ENCODE measurements at regions not wholly inside any gene's neighbourhood (a gene's known extent, or its start where the extent isn't known, plus 50 kb on each side); places are given as distances from the start of the nearest gene placed in this dataset.

- TF ChIP-seq JUND (IDR thresholded peaks at IDR 0.05; ENCODE audit: low read depth): no peak
- in situ Hi-C loops (cut with HindIII; ENCODE audit: low pct_unique_long_range_greater_than_20kb, low sequenced_read_pairs): no loop called here
- DNase-seq (ENCODE audit: low read depth in 1 of 2, low spot score in 1 of 2): no peak
Observed at GRCh38 chr6:44500074-44500473, 112.6 kb downstream of the CDC5L start.

GRCh38 chr6:44503471-44503870, 116.0 kb downstream of the CDC5L start:
- DNase-seq (ENCODE audit: low read depth in 1 of 2, low spot score in 1 of 2): no peak
- no peak for TF ChIP-seq JUND (IDR thresholded peaks at IDR 0.05; ENCODE audit: low read depth)
- in situ Hi-C loops (cut with HindIII; ENCODE audit: low pct_unique_long_range_greater_than_20kb, low sequenced_read_pairs): no loop called here

- in situ Hi-C loops (cut with HindIII; ENCODE audit: low pct_unique_long_range_greater_than_20kb, low sequenced_read_pairs): no loop called here
- no peak for DNase-seq (ENCODE audit: low read depth in 1 of 2, low spot score in 1 of 2)
- no peak for TF ChIP-seq JUND (IDR thresholded peaks at IDR 0.05; ENCODE audit: low read depth)
Observed at GRCh38 chr6:44504301-44504791, 116.8 kb downstream of the CDC5L start.

- DNase-seq (ENCODE audit: low read depth in 1 of 2, low spot score in 1 of 2): no peak
- in situ Hi-C loops (cut with HindIII; ENCODE audit: low pct_unique_long_range_greater_than_20kb, low sequenced_read_pairs): no loop called here
- no peak for TF ChIP-seq JUND (IDR thresholded peaks at IDR 0.05; ENCODE audit: low read depth)
Observed at GRCh38 chr6:44505751-44506150, 118.2 kb downstream of the CDC5L start.

GRCh38 chr6:44507014-44507413, 119.5 kb downstream of the CDC5L start:
- in situ Hi-C loops (cut with HindIII; ENCODE audit: low pct_unique_long_range_greater_than_20kb, low sequenced_read_pairs): no loop called here
- no peak for DNase-seq (ENCODE audit: low read depth in 1 of 2, low spot score in 1 of 2)
- TF ChIP-seq JUND (IDR thresholded peaks at IDR 0.05; ENCODE audit: low read depth): no peak

- no peak for DNase-seq (ENCODE audit: low read depth in 1 of 2, low spot score in 1 of 2)
- in situ Hi-C loops (cut with HindIII; ENCODE audit: low pct_unique_long_range_greater_than_20kb, low sequenced_read_pairs): no loop called here
- no peak for TF ChIP-seq JUND (IDR thresholded peaks at IDR 0.05; ENCODE audit: low read depth)
Observed at GRCh38 chr6:44508646-44509045, 121.1 kb downstream of the CDC5L start.

- no peak for TF ChIP-seq JUND (IDR thresholded peaks at IDR 0.05; ENCODE audit: low read depth)
- DNase-seq (ENCODE audit: low read depth in 1 of 2, low spot score in 1 of 2): no peak
- in situ Hi-C loops (cut with HindIII; ENCODE audit: low pct_unique_long_range_greater_than_20kb, low sequenced_read_pairs): no loop called here
Observed at GRCh38 chr6:44511126-44511525, 123.6 kb downstream of the CDC5L start.

- peak in 1 of 2 experiments; percentile 52 for DNase-seq (ENCODE audit: low read depth in 1 of 2, low spot score in 1 of 2)
- in situ Hi-C loops (cut with HindIII; ENCODE audit: low pct_unique_long_range_greater_than_20kb, low sequenced_read_pairs): no loop called here
- no peak for TF ChIP-seq JUND (IDR thresholded peaks at IDR 0.05; ENCODE audit: low read depth)
Observed at GRCh38 chr6:44512868-44513741, 125.6 kb downstream of the CDC5L start.

GRCh38 chr6:44514085-44514484, 126.6 kb downstream of the CDC5L start:
- in situ Hi-C loops (cut with HindIII; ENCODE audit: low pct_unique_long_range_greater_than_20kb, low sequenced_read_pairs): no loop called here
- no peak for DNase-seq (ENCODE audit: low read depth in 1 of 2, low spot score in 1 of 2)
- no peak for TF ChIP-seq JUND (IDR thresholded peaks at IDR 0.05; ENCODE audit: low read depth)

- in situ Hi-C loops (cut with HindIII; ENCODE audit: low pct_unique_long_range_greater_than_20kb, low sequenced_read_pairs): no loop called here
Observed at GRCh38 chr6:44514576-44515193, 127.2 kb downstream of the CDC5L start.

GRCh38 chr6:44522871-44523270, 135.4 kb downstream of the CDC5L start:
- DNase-seq (ENCODE audit: low read depth in 1 of 2, low spot score in 1 of 2): no peak

More at GRCh38 chr6:44514576-44515193, 127.2 kb downstream of the CDC5L start:
- no peak for DNase-seq (ENCODE audit: low read depth in 1 of 2, low spot score in 1 of 2)
- no peak for TF ChIP-seq JUND (IDR thresholded peaks at IDR 0.05; ENCODE audit: low read depth)

GRCh38 chr6:44524476-44525227, 137.1 kb downstream of the CDC5L start:
- TF ChIP-seq JUND (IDR thresholded peaks at IDR 0.05; ENCODE audit: low read depth): no peak
- in situ Hi-C loops (cut with HindIII; ENCODE audit: low pct_unique_long_range_greater_than_20kb, low sequenced_read_pairs): no loop called here
- DNase-seq (ENCODE audit: low read depth in 1 of 2, low spot score in 1 of 2): no peak

More at GRCh38 chr6:44522871-44523270, 135.4 kb downstream of the CDC5L start:
- in situ Hi-C loops (cut with HindIII; ENCODE audit: low pct_unique_long_range_greater_than_20kb, low sequenced_read_pairs): no loop called here
- no peak for TF ChIP-seq JUND (IDR thresholded peaks at IDR 0.05; ENCODE audit: low read depth)

Data from T47D (cell line).